MV-4-11 (cell line): ENCODE measurements at regions not wholly inside any gene's neighbourhood (a gene's known extent, or its start where the extent isn't known, plus 50 kb on each side); places are given as distances from the start of the nearest gene placed in this dataset.

Source experiments
- DNase-seq: peaks from one replicate; lab custom pipeline; 2025; lab: John Stamatoyannopoulos, UW

GRCh38 chr10:60728056-60728455 lies 50.2 kb upstream of the CDK1 start:
- no peak for DNase-seq

DNA sequence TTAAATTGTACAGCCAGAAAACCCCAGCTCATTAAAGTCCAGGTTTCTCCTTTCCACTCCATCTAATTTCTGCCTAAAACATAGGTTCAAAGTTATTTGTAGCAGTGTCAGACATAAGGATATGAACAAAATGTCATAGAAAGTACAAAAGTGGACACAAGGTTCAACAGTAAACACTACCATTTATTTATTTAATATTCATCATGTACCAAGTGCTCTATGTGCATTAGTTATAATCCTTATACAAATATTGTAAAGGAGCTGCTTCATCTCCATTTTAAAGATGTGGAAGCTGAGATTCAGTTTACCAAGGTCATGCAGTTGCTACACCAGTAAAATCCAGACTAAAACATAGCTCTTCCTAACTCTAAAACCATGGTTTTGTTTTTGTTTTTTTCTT lies 52.0 kb upstream of the CDK1 start:
- no peak for DNase-seq

- no peak for DNase-seq
These were observed 55.7 kb upstream of the CDK1 start for GRCh38 chr10:60722623-60723022.

GRCh38 chr10:60719721-60720120 lies 58.6 kb upstream of the CDK1 start:
- DNase-seq, result no peak

DNA sequence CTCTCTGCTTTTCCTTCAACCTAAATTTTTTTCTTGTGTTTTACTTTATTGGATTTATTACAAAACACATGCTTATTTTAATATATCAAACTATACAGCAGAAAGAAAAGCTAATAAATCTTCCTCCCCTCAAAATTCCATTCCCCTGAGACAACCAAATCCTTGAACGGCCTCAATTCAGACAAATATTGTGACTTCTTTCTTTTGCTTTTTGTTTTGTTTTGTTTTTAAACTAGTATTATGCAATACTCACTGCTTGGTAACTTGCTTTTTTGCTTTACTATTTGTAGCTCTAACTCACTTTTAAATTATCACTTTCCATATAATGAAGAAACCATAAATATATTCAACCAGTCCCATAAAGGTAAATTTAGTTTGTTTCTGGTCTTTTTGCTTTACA lies 59.4 kb upstream of the CDK1 start:
- DNase-seq, result no peak

DNA sequence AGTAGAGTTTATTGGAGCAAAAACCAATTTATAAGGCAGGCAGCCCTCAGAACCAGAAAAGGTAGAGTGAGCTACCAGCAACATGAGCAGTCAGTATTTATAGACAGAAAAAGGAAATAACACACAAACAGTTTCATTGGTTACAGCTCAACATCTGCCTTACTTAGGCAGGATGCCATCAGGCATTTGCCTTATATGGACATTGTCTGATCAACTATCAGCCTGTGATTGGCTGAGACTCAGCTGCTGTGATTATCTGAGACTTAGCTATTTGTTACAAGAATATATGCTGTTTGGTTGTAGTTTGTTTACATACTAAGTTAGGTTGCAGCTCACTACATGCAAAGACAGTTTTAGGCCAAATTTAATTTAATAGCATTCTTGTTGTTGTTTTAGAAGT lies 60.4 kb upstream of the CDK1 start:
- DNase-seq, result no peak

DNA sequence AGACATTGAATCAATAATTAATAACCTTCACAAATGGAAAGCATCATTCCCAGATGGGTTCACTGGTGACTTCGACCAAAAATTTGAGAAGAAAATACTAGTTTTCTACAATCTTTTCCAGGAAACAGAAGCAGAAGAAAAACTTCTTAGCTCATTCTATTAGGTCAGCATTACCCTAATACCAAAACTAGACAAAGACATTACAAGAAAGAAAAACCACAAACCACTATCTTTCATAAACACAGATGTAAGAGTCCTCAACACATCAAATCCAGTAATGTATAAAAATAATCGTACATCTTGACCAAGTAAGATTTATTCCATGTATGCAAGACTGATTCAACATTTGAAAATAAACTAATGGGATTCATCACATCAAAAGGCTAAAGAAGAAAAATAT lies 64.0 kb upstream of the CDK1 start:
- DNase-seq, result no peak

DNA sequence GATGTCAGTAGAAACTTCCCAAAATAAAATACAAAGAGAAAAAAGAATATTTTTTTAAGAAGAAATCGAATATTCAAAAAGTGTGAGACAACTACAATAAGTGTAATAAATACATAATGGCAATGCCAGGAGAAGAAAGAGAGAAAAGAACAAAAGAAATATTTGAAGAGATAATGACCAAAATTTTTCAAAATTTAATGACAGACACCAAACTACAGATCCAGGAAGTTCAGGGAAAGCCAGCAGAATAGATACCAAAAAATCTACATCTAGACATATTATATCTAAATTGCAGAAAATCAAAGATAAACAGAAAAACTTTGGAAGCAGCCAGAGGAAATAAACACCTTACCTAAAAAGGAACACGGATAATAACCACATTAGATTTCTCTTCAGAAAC lies 66.8 kb upstream of the CDK1 start:
- DNase-seq, result no peak

- DNase-seq, result no peak
These were observed 68.2 kb upstream of the CDK1 start for GRCh38 chr10:60710041-60710440.

GRCh38 chr10:60708666-60709065 lies 69.6 kb upstream of the CDK1 start:
- no peak for DNase-seq

- DNase-seq, result no peak
These were observed 70.4 kb upstream of the CDK1 start for GRCh38 chr10:60707841-60708240.

GRCh38 chr10:60706146-60706545 lies 72.1 kb upstream of the CDK1 start:
- no peak for DNase-seq

DNA sequence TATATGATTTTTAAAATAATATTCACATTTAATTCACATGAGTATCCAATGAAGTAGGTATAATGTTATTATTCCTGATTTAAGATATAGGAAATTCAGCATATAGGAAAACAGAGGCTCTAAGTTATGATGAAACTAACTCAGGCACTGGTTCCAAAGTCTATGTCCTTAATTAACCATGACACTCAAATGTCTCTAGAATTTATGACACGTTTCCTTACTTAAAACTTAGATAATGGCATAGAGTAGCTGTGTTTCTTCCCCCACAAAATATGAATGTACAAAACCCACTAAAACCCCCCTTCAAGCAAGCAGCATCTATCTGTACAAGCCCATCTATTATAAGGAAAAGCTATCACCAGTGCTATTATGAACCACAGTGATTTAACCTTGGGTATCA lies 72.9 kb upstream of the CDK1 start:
- DNase-seq, result no peak

DNA sequence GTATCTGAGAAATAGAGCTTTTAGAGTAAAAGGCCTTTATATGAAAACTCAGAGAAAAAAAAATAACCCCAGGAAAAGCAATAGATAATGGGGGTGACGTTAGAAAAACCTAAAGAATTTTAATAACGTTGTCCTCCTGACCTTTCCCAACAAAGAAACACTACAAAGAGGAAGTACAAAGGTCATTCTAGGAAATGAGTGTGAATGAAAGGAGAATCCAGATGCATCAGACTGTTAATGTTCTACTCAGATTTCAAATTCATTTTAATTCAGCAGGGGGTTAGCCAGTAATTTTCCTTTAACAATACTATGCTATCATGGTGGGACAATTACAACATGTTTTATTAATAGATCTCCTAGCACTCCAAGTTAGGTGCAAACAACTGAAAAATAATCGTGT lies 73.8 kb upstream of the CDK1 start:
- DNase-seq, result no peak

DNA sequence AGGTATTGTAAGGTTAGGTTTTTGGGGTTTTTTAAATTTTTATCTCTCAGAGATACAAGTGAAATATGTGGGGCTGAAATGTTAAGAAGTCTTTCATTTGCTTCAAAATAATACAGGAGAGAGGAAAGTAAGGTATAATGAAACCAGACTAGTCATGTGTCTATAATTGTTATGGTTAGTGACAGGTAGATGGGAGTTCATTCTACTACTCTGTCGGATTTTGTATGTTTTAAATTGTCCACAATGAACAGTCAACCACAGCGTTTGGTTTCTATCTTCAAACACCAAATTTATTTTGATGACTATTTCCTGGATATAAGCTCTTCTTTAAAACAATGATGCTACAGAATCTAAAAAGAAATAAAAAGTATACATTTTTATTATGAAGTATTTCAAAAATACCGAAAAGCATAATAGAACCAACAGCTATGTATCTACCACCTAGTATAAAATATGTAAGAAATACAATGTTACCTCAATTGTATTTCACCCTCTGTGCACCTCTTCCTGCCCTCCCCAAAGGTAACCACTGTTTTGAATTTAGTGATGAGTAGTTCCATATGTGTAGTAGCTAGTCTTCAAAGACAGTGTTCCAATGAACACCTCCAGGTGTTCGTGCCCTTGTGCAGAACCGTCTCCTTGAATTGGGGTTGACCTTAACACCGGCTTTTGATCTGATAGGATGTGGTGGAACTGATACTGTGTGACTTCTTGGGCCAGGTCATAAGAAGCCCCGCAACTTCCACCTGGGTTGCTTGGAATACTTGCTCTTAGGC lies 74.8 kb upstream of the CDK1 start:
- DNase-seq, result no peak

DNA sequence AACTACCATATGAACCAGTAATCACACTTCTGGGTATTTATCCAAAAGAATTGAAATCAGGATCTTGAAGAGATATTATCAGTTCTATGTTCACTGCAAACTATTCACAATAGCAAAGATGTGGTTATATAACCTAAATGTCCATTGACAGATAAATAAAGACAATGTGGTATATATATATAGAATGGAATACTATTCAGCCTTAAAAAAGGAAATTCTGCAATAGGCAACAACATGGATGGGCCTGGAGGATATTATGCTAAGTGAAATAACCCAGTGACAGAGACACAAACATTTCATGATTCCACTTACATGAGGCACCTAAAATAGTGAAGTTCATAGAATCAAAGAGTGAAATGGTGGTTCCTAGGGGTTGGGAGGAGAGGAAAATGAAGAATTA lies 90.6 kb upstream of the CDK1 start:
- no peak for DNase-seq

- no peak for DNase-seq
These were observed 94.2 kb upstream of the CDK1 start for GRCh38 chr10:60684091-60684490.

DNA sequence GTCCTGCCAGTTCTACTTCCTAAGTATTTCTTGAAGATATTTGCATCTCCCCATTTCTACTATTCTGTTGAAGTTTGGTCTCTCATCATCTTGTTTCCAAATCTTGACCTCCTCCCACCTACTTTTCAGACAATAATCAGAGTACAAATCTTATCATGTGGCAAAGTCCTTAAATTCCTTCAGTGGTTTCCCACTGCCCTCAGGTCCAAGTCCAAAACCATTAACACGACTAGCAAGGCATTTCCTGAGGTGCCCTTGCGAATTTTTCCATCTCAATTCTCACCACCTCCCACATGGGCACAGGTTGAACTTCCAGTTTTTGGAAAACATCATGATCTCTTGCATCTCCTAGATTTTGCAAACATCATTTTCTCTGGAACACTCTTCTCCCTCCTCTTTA lies 97.2 kb upstream of the CDK1 start:
- DNase-seq, result no peak

GRCh38 chr10:60679388-60679990 lies 98.8 kb upstream of the CDK1 start:
- peak; percentile 43 for DNase-seq

DNA sequence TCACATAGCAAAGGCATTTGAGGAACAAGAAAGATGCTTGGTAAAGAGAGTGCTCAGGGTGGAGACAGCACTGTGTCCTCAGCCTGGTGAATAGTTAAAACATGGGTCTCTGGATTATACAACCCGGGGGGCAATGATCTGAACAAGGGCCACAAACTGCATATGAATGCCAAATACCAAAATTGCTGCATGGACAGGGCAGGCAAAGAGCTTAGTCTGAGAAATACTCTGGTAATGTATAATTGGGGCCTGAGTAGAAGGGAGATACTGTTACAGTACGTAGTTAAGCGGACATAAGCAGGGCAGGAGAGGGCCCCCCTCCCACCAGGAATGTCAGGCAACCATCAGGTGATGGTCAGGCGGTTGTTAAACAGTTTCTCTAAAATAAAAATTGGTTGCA lies 99.3 kb upstream of the CDK1 start:
- no peak for DNase-seq

GRCh38 chr10:60677531-60678129 lies 100.6 kb upstream of the CDK1 start:
- no peak for DNase-seq

- DNase-seq, result no peak
These were observed 103.0 kb upstream of the CDK1 start for GRCh38 chr10:60675236-60675635.

- no peak for DNase-seq
These were observed 108.8 kb upstream of the CDK1 start for GRCh38 chr10:60669501-60669900.

- DNase-seq, result peak; percentile 94
These were observed 112.1 kb upstream of the CDK1 start for GRCh38 chr10:60666221-60666620.
